COLO668 (cell line): ENCODE measurements at regions not wholly inside any gene's neighbourhood (a gene's known extent, or its start where the extent isn't known, plus 50 kb on each side); places are given as distances from the start of the nearest gene placed in this dataset.

Source experiments
- DNase-seq: peaks from one replicate; lab custom pipeline; 2025; ENCODE audit not compliant: unreplicated experiment; lab: John Stamatoyannopoulos, UW

GRCh38 chr2:23286031-23286757 is 98.8 kb upstream of the KLHL29 start:
- no peak for DNase-seq

- DNase-seq: no peak
Observed at GRCh38 chr2:23286758-23287704, 97.9 kb upstream of the KLHL29 start.

- no peak for DNase-seq
Observed at GRCh38 chr2:23289671-23290070, 95.3 kb upstream of the KLHL29 start.

GRCh38 chr2:23291239-23291638 is 93.7 kb upstream of the KLHL29 start:
- DNase-seq: no peak

- DNase-seq: no peak
Observed at GRCh38 chr2:23292024-23292423, 93.0 kb upstream of the KLHL29 start.

- DNase-seq: no peak
Observed at GRCh38 chr2:23293063-23293462, 91.9 kb upstream of the KLHL29 start.

GRCh38 chr2:23293731-23294130 is 91.2 kb upstream of the KLHL29 start:
- DNase-seq: no peak

- no peak for DNase-seq
Observed at GRCh38 chr2:23294238-23294637, 90.7 kb upstream of the KLHL29 start.

GRCh38 chr2:23296691-23297090 is 88.3 kb upstream of the KLHL29 start:
- no peak for DNase-seq

- no peak for DNase-seq
Observed at GRCh38 chr2:23297112-23297511, 87.9 kb upstream of the KLHL29 start.

- DNase-seq: no peak
Observed at GRCh38 chr2:23298551-23298950, 86.4 kb upstream of the KLHL29 start.

- DNase-seq: no peak
Observed at GRCh38 chr2:23299476-23300195, 85.3 kb upstream of the KLHL29 start.

GRCh38 chr2:23301136-23301535 is 83.8 kb upstream of the KLHL29 start:
- DNase-seq: no peak

- DNase-seq: no peak
Observed at GRCh38 chr2:23302591-23302990, 82.4 kb upstream of the KLHL29 start.

GRCh38 chr2:23306401-23306800 is 78.6 kb upstream of the KLHL29 start:
- DNase-seq: no peak

GRCh38 chr2:23311186-23311585 is 73.8 kb upstream of the KLHL29 start:
- no peak for DNase-seq

- peak; percentile 18 for DNase-seq
Observed at GRCh38 chr2:23312996-23313606, 71.9 kb upstream of the KLHL29 start.

GRCh38 chr2:23314687-23315086 is 70.3 kb upstream of the KLHL29 start:
- no peak for DNase-seq

- no peak for DNase-seq
Observed at GRCh38 chr2:23320058-23320457, 64.9 kb upstream of the KLHL29 start.

GRCh38 chr2:23321751-23322150 is 63.2 kb upstream of the KLHL29 start:
- peak; percentile 12 for DNase-seq

- DNase-seq: no peak
Observed at GRCh38 chr2:23322567-23323197, 62.3 kb upstream of the KLHL29 start.
